Neural progenitor cell (in vitro differentiated cells): ENCODE measurements at regions not wholly inside any gene's neighbourhood (a gene's known extent, or its start where the extent isn't known, plus 50 kb on each side); places are given as distances from the start of the nearest gene placed in this dataset.

Source experiments
- CTCF ChIP-seq: fragments of 200-600 bp; sonication (generic); IDR thresholded peaks from 2 replicates; pipeline ENCODE4 v1.5.1; 2017; ENCODE audit warnings: antibody characterized with exemption, mild to moderate bottlenecking
- EZH2 ChIP-seq: fragments of 200-600 bp; sonication (generic); IDR thresholded peaks from 2 replicates; pipeline ENCODE4 v1.6.1; 2017; ENCODE audit warnings: antibody characterized with exemption, mild to moderate bottlenecking, moderate library complexity
- EZH2phosphoT487 ChIP-seq: fragments of 200-600 bp; sonication (generic); IDR thresholded peaks from 2 replicates; pipeline ENCODE4 v1.6.1; 2017; ENCODE audit warnings: antibody characterized with exemption

DNA sequence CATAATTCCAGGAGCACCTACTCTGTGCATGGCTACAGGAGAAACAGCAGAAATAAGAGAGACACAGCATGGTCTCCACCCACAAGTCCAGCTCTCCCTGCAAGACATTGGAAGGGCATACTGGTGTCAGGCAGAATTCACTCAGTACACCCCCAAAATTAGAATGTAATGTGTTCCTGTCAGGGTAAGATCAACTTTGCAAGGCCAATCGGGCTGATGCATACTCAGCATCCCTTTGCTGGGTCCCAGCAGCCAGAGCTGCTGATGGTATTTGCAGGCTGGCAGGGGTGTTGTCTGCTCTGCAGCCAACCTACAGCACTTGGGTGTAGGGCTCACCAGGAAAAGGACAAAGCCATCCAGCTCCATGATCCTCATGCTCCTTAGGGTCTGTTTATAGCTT is 295.4 kb upstream of the STS start:
- TF ChIP-seq CTCF = no peak
- no peak for TF ChIP-seq EZH2
- no peak for TF ChIP-seq EZH2phosphoT487
